ENCODE measurements at regions not wholly inside any gene's neighbourhood (a gene's known extent, or its start where the extent isn't known, plus 50 kb on each side); places are given as distances from the start of the nearest gene placed in this dataset.

- no peak overlapping the region for H3K4me3 Mint-ChIP-seq
- no peaks in the 10 kb centered on the region for H3F3A ChIP-seq (ENCODE audit: low read depth)
- H3K4me2 ChIP-seq, result no peak overlapping the region
- H3K36me3 Mint-ChIP-seq, result no peaks in the 10 kb centered on the region
- H3K27me3 ChIP-seq, result no peaks in the 10 kb centered on the region
- no peak for DNase-seq (ENCODE audit: low spot score)
- H2AFZ ChIP-seq (replicated peaks), result no peak overlapping the region
- peaks cover 13% of the 10 kb centered on the region for H3K4me1 Mint-ChIP-seq
- no peak overlapping the region for H3K27ac Mint-ChIP-seq
- H3K27ac ChIP-seq, result no peak overlapping the region
- peaks cover 3% of the 10 kb centered on the region for H3K9me3 Mint-ChIP-seq
- no peak overlapping the region for H3K4me3 ChIP-seq
- H3K27me3 Mint-ChIP-seq (ENCODE audit: insufficient read depth, low read depth), result no peaks in the 10 kb centered on the region
- H3K4me1 ChIP-seq, result peaks cover 14% of the 10 kb centered on the region
- no peak overlapping the region for H3K9ac ChIP-seq
- TF ChIP-seq EZH2 (IDR thresholded peaks at IDR 0.05), result no peak
- no peak for TF ChIP-seq EZH2phosphoT487 (IDR thresholded peaks at IDR 0.05)
- TF ChIP-seq, protein P1, sequence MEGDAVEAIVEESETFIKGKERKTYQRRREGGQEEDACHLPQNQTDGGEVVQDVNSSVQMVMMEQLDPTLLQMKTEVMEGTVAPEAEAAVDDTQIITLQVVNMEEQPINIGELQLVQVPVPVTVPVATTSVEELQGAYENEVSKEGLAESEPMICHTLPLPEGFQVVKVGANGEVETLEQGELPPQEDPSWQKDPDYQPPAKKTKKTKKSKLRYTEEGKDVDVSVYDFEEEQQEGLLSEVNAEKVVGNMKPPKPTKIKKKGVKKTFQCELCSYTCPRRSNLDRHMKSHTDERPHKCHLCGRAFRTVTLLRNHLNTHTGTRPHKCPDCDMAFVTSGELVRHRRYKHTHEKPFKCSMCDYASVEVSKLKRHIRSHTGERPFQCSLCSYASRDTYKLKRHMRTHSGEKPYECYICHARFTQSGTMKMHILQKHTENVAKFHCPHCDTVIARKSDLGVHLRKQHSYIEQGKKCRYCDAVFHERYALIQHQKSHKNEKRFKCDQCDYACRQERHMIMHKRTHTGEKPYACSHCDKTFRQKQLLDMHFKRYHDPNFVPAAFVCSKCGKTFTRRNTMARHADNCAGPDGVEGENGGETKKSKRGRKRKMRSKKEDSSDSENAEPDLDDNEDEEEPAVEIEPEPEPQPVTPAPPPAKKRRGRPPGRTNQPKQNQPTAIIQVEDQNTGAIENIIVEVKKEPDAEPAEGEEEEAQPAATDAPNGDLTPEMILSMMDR (IDR thresholded peaks at IDR 0.05), result no peak
- no peaks in the 10 kb centered on the region for H3K36me3 ChIP-seq
- H4K20me1 ChIP-seq (ENCODE audit: low read depth), result no peaks in the 10 kb centered on the region
- no peaks in the 10 kb centered on the region for H3K79me2 ChIP-seq (ENCODE audit: low read depth)
- H3K9me3 ChIP-seq (ENCODE audit: low read depth), result no peaks in the 10 kb centered on the region
Observed at GRCh38 chr6:155527443-155527842, 71.8 kb upstream of the NOX3 start.

DNA sequence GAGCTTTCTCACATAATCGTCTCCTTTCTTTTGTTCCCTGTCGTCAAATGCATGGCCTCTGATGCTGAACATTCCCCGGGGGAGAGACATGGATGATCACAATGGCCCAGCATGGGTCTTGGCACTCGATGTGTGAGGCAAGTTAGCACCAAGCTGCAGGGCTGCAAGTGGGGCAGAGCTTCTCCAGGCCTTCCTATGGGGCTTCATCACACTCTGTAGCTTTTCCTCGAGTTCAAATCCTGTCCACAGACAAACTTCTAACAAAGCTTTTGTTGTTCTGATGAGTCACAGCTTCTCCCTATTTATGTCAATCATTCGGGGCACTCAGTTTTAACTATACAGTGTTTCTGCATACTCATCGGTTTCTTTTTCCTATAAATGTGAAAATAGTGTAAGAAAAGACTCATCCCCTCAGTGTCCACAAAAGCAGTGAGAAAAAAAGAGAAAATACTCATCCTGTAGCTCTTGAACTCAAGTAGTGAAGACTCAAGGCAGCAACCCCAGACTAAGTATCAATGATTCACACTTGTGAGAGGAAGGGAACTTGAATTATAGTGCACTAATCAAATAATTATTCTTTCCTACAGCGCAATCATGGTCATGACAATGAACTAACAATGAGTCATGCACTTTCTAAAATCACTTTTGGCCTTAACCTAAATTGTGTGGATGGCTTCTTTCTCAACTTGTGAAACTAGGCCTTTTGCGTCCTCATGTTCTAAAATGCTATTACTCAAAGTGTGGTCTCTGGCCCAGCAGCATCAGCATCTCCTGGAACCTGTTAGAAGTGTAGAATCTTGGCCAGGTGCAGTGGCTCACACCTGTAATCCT is 68.4 kb upstream of the NOX3 start:
- H3K4me3 Mint-ChIP-seq, result no peak overlapping the region
- H2AFZ ChIP-seq (replicated peaks), result no peak overlapping the region
- H3K27me3 Mint-ChIP-seq (ENCODE audit: insufficient read depth, low read depth), result no peaks in the 10 kb centered on the region
- H3F3A ChIP-seq (ENCODE audit: low read depth), result peaks cover 15% of the 10 kb centered on the region
- peak; percentile 70 for DNase-seq (ENCODE audit: low spot score)
- H3K4me1 ChIP-seq, result peaks cover 30% of the 10 kb centered on the region
- H3K36me3 Mint-ChIP-seq, result no peaks in the 10 kb centered on the region
- no peak overlapping the region for H3K9ac ChIP-seq
- no peak overlapping the region for H3K4me3 ChIP-seq
- TF ChIP-seq, protein P1 (IDR thresholded peaks at IDR 0.05), result no peak
- TF ChIP-seq EZH2 (IDR thresholded peaks at IDR 0.05) (no peak), EZH2phosphoT487 (IDR thresholded peaks at IDR 0.05) (no peak)
- H3K27ac ChIP-seq, result no peak overlapping the region
- peak overlapping the region; percentile 42 for H3K4me2 ChIP-seq
- H3K79me2 ChIP-seq (ENCODE audit: low read depth), result no peaks in the 10 kb centered on the region
- peaks cover 3% of the 10 kb centered on the region for H3K9me3 Mint-ChIP-seq
- H3K4me1 Mint-ChIP-seq, result peaks cover 27% of the 10 kb centered on the region
- H4K20me1 ChIP-seq (ENCODE audit: low read depth), result no peaks in the 10 kb centered on the region
- H3K27me3 ChIP-seq, result no peaks in the 10 kb centered on the region
- peak overlapping the region; percentile 64 for H3K27ac Mint-ChIP-seq
- H3K9me3 ChIP-seq (ENCODE audit: low read depth), result no peaks in the 10 kb centered on the region
- no peaks in the 10 kb centered on the region for H3K36me3 ChIP-seq

DNA sequence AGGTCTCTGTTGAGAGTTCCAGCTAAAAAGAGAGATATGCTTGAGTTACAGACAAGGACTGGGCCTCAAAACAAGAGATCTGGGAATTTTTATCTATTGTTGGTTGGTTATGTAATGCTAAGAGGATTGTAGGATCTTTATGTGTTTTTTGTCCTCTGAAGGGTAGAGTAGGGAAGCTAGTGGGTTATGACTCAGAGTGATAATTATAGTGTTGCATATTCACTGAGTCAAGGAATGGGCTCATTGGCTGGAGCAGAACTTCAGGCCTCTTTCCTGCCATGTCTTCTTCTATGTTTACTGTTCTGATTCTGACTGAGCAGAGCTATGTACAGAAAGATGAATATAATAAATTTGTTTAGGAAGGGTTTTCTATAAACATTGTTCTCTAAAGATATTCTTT is 66.1 kb upstream of the NOX3 start:
- Histone ChIP-seq H3K27me3 (no peaks in the 10 kb centered on the region), H3K27ac (no peak overlapping the region), H3F3A (ENCODE audit: low read depth) (peaks cover 22% of the 10 kb centered on the region), H3K4me3 (no peak overlapping the region), H3K4me2 (no peak overlapping the region), H3K36me3 (no peaks in the 10 kb centered on the region), H4K20me1 (ENCODE audit: low read depth) (no peaks in the 10 kb centered on the region), H3K9me3 (ENCODE audit: low read depth) (no peaks in the 10 kb centered on the region), H2AFZ (replicated peaks) (no peak overlapping the region), H3K9ac (no peak overlapping the region), H3K79me2 (ENCODE audit: low read depth) (no peaks in the 10 kb centered on the region), H3K4me1 (peaks cover 37% of the 10 kb centered on the region)
- Mint-ChIP-seq H3K9me3 (peaks cover 3% of the 10 kb centered on the region), H3K4me3 (no peak overlapping the region), H3K27me3 (ENCODE audit: insufficient read depth, low read depth) (peaks cover 2% of the 10 kb centered on the region), H3K36me3 (no peaks in the 10 kb centered on the region), H3K4me1 (peaks cover 34% of the 10 kb centered on the region), H3K27ac (no peak overlapping the region)
- TF ChIP-seq, protein P1 (IDR thresholded peaks at IDR 0.05), result no peak
- no peak for TF ChIP-seq EZH2 (IDR thresholded peaks at IDR 0.05)
- no peak for DNase-seq (ENCODE audit: low spot score)

Data from neural progenitor cell (in vitro differentiated cells).